PC-9 (cell line): ENCODE measurements at regions not wholly inside any gene's neighbourhood (a gene's known extent, or its start where the extent isn't known, plus 50 kb on each side); places are given as distances from the start of the nearest gene placed in this dataset.

ENCODE experiments used
- BruUV-seq: library from RNA; stranded (reverse); fragments of 400-500 nt; replicated peaks from 2 replicates; lab custom pipeline; 2021; lab: Mats Ljungman, UMichigan
- CTCF ChIA-PET: fragments of 300-600 bp; sonication (Branson Sonifier 250); formaldehyde crosslinking; loops from one replicate; lab custom pipeline; 2022; ENCODE audit warnings: antibody characterized with exemption; lab: Charles Lee
- POLR2A ChIA-PET: fragments of 300-600 bp; sonication (Branson Sonifier 250); formaldehyde crosslinking; loops from one replicate; lab custom pipeline; 2022; ENCODE audit warnings: antibody characterized with exemption; ENCODE audit not compliant: unreplicated experiment; lab: Charles Lee
- DNase-seq, 2 experiments: peaks; one replicate each; pipeline versions ENCODE4 v3.0.0 to v3.0.0-alpha.2; 2015 to 2022; ENCODE audit warnings: mixed read lengths in 1 of 2
- H2AFZ ChIP-seq: fragments of 200-600 bp; sonication (generic); 2 replicates; pipeline ENCODE4 v1.8.1; 2017; ENCODE audit warnings: antibody characterized with exemption
- H3F3A ChIP-seq: fragments of 200-600 bp; sonication (generic); 2 replicates; pipeline ENCODE4 v1.8.1; 2017; ENCODE audit warnings: antibody characterized with exemption, mild to moderate bottlenecking, low read depth; ENCODE audit not compliant: insufficient read depth
- H3K27ac ChIP-seq: fragments of 200-600 bp; sonication (generic); 2 replicates; pipeline ENCODE4 v1.6.1; 2016; ENCODE audit warnings: mixed run types
- H3K27me3 ChIP-seq: fragments of 200-600 bp; sonication (generic); 2 replicates; pipeline ENCODE4 v1.6.1; 2016; ENCODE audit warnings: low read depth, mixed run types; ENCODE audit not compliant: insufficient read depth
- H3K36me3 ChIP-seq: fragments of 200-600 bp; sonication (generic); 2 replicates; pipeline ENCODE4 v1.6.1; 2016; ENCODE audit warnings: low read depth, mixed run types
- H3K4me1 ChIP-seq: fragments of 200-600 bp; sonication (generic); replicated peaks from 2 replicates; pipeline ENCODE4 v1.6.1; 2016; ENCODE audit warnings: mixed run types; ENCODE audit not compliant: insufficient read depth
- H3K4me2 ChIP-seq: fragments of 200-600 bp; sonication (generic); 2 replicates; pipeline ENCODE4 v1.6.1; 2017; ENCODE audit warnings: mixed run types
- H3K4me3 ChIP-seq: fragments of 200-600 bp; sonication (generic); 2 replicates; pipeline ENCODE4 v1.6.1; 2016; ENCODE audit warnings: mixed run types
- H3K79me2 ChIP-seq: fragments of 200-600 bp; sonication (generic); 2 replicates; pipeline ENCODE4 v1.6.1; 2017; ENCODE audit warnings: low read depth, mixed run types
- H3K9me2 ChIP-seq: fragments of 200-600 bp; sonication (generic); 2 replicates; pipeline ENCODE4 v1.8.1; 2017; ENCODE audit warnings: mild to moderate bottlenecking; ENCODE audit not compliant: insufficient read depth
- H3K9me3 ChIP-seq: fragments of 200-600 bp; sonication (generic); 2 replicates; pipeline ENCODE4 v1.8.1; 2016; ENCODE audit warnings: low read depth; ENCODE audit not compliant: insufficient read depth
- H4K20me1 ChIP-seq: fragments of 200-600 bp; sonication (generic); 2 replicates; pipeline ENCODE4 v1.8.1; 2017; ENCODE audit not compliant: insufficient read depth
- CTCF ChIP-seq: fragments of 200-600 bp; sonication (generic); conservative IDR thresholded peaks from 2 replicates; pipeline ENCODE4 v1.6.1; 2017; ENCODE audit warnings: mixed run types, antibody characterized with exemption, mild to moderate bottlenecking, moderate library complexity
- EZH2 ChIP-seq: fragments of 200-600 bp; sonication (generic); IDR thresholded peaks from 2 replicates; pipeline ENCODE4 v1.8.0; 2017; ENCODE audit warnings: antibody characterized with exemption, low read depth
- intact Hi-C: fragments of 100-400 bp; cut with micrococcal nuclease; formaldehyde crosslinking; loops from one replicate; pipeline ENCODE4 v1.10.0; 2022; ENCODE audit not compliant: unreplicated experiment

GRCh38 chr6:101125380-101125971 is 244.3 kb upstream of the ASCC3 start:
- TF ChIP-seq EZH2: no peak
- no peak for TF ChIP-seq CTCF
- no peak overlapping the region for H3K4me3 ChIP-seq
- BruUV-seq: no TSS peak
- no peaks in the 10 kb centered on the region for H3F3A ChIP-seq
- no peaks in the 10 kb centered on the region for H3K9me2 ChIP-seq
- POLR2A ChIA-PET: no interaction called here
- H3K27ac ChIP-seq: no peak overlapping the region
- H3K9me3 ChIP-seq: no peaks in the 10 kb centered on the region
- H3K79me2 ChIP-seq: no peaks in the 10 kb centered on the region
- intact Hi-C loops: no loop called here
- no peaks in the 10 kb centered on the region for H3K27me3 ChIP-seq
- no peaks in the 10 kb centered on the region for H4K20me1 ChIP-seq
- H3K4me1 ChIP-seq: no peaks in the 10 kb centered on the region
- CTCF ChIA-PET: no interaction called here
- H3K36me3 ChIP-seq: no peaks in the 10 kb centered on the region
- no peak overlapping the region for H3K4me2 ChIP-seq
- DNase-seq: no peak
- no peak overlapping the region for H2AFZ ChIP-seq

GRCh38 chr6:101126501-101126900 is 245.4 kb upstream of the ASCC3 start:
- no peak overlapping the region for H3K4me3 ChIP-seq
- DNase-seq: no peak
- H2AFZ ChIP-seq: no peak overlapping the region
- intact Hi-C loops: no loop called here
- H4K20me1 ChIP-seq: no peaks in the 10 kb centered on the region
- TF ChIP-seq EZH2 (no peak), CTCF (no peak)
- no peaks in the 10 kb centered on the region for H3K4me1 ChIP-seq
- no TSS peak for BruUV-seq
- no peak overlapping the region for H3K4me2 ChIP-seq
- no peaks in the 10 kb centered on the region for H3K9me2 ChIP-seq
- no peaks in the 10 kb centered on the region for H3K79me2 ChIP-seq
- POLR2A ChIA-PET: no interaction called here
- H3K9me3 ChIP-seq: no peaks in the 10 kb centered on the region
- no peaks in the 10 kb centered on the region for H3K27me3 ChIP-seq
- CTCF ChIA-PET: no interaction called here
- no peaks in the 10 kb centered on the region for H3K36me3 ChIP-seq
- H3F3A ChIP-seq: no peaks in the 10 kb centered on the region
- H3K27ac ChIP-seq: no peak overlapping the region

- Histone ChIP-seq H3K4me1 (no peaks in the 10 kb centered on the region), H3K4me3 (no peak overlapping the region), H3K9me2 (no peaks in the 10 kb centered on the region), H3K27ac (no peak overlapping the region), H2AFZ (no peak overlapping the region), H3K27me3 (no peaks in the 10 kb centered on the region), H3K79me2 (no peaks in the 10 kb centered on the region), H3F3A (no peaks in the 10 kb centered on the region), H3K4me2 (no peak overlapping the region), H4K20me1 (no peaks in the 10 kb centered on the region), H3K36me3 (no peaks in the 10 kb centered on the region), H3K9me3 (no peaks in the 10 kb centered on the region)
- no TSS peak for BruUV-seq
- intact Hi-C loops: no loop called here
- ChIA-PET POLR2A (no interaction called here), CTCF (no interaction called here)
- TF ChIP-seq CTCF: no peak
- no peak for TF ChIP-seq EZH2
- DNase-seq: no peak
These were observed 248.7 kb upstream of the ASCC3 start for GRCh38 chr6:101129851-101130250.
